Endothelial cell of umbilical vein (primary cell): ENCODE measurements at regions not wholly inside any gene's neighbourhood (a gene's known extent, or its start where the extent isn't known, plus 50 kb on each side); places are given as distances from the start of the nearest gene placed in this dataset.

Experiments used
- CTCF ChIP-seq, 2 donors: IDR thresholded peaks; 1 replicate in 1 of 2; 2 replicates in 1 of 2; pipeline ENCODE4 v1.5.1; 2011; ENCODE audit warnings: low read length in 2 of 2, mild to moderate bottlenecking in 2 of 2, moderate library complexity in 2 of 2, control low read depth in 1 of 2, inconsistent platforms in 1 of 2, low read depth in 1 of 2; ENCODE audit not compliant: insufficient read depth in 1 of 2; ENCODE audit errors: extremely low read depth in 1 of 2
- POLR2A ChIP-seq: IDR thresholded peaks from 2 replicates; pipeline ENCODE4 v1.6.1; 2012; ENCODE audit warnings: low read depth, mild to moderate bottlenecking, control low read depth, low read length

GRCh38 chr5:18487928-18488480 lies 853.7 kb downstream of the TAF11L14 start:
- no peak for TF ChIP-seq CTCF (IDR thresholded peaks at IDR 0.05; ENCODE audit: extremely low read depth in 1 of 2, insufficient read depth in 1 of 2, low read depth in 1 of 2, low read length in 2 of 2)
- no peak for TF ChIP-seq POLR2A
